OCI-LY1 (cell line): ENCODE measurements at regions not wholly inside any gene's neighbourhood (a gene's known extent, or its start where the extent isn't known, plus 50 kb on each side); places are given as distances from the start of the nearest gene placed in this dataset.

Experiments
- H2AFZ ChIP-seq: fragments of 200-600 bp; sonication (generic), shearing (Covaris generic); 2 replicates; pipeline ENCODE4 v1.6.0; 2014; ENCODE audit warnings: antibody characterized with exemption, mild to moderate bottlenecking, low read length
- H3F3A ChIP-seq: fragments of 200-600 bp; sonication (generic), shearing (Covaris generic); 2 replicates; pipeline ENCODE4 v1.6.0; 2014; ENCODE audit warnings: mild to moderate bottlenecking, antibody characterized with exemption, low read length, moderate library complexity; ENCODE audit not compliant: insufficient read depth
- H3K27ac ChIP-seq: fragments of 200-600 bp; sonication (generic); 2 replicates; pipeline ENCODE4 v1.5.1; 2014; ENCODE audit warnings: low read length, mixed run types, mild to moderate bottlenecking, low read depth; ENCODE audit not compliant: poor library complexity, severe bottlenecking
- H3K27me3 ChIP-seq: fragments of 200-600 bp; sonication (generic); 2 replicates; pipeline ENCODE4 v1.6.0; 2014; ENCODE audit warnings: antibody characterized with exemption, mild to moderate bottlenecking, low read length, moderate library complexity; ENCODE audit not compliant: insufficient read depth
- H3K36me3 ChIP-seq: fragments of 200-600 bp; sonication (generic); 2 replicates; pipeline ENCODE4 v1.6.1; 2014; ENCODE audit warnings: mild to moderate bottlenecking, antibody characterized with exemption, low read length, moderate library complexity, mixed read lengths; ENCODE audit not compliant: insufficient read depth
- H3K4me1 ChIP-seq: fragments of 200-600 bp; sonication (generic); 2 replicates; pipeline ENCODE4 v1.5.1; 2014; ENCODE audit warnings: mild to moderate bottlenecking, low read length, moderate library complexity; ENCODE audit not compliant: insufficient read depth, severe bottlenecking
- H3K4me2 ChIP-seq: fragments of 200-600 bp; sonication (generic), shearing (Covaris generic); 2 replicates; pipeline ENCODE4 v1.6.1; 2014; ENCODE audit warnings: low read length
- H3K4me3 ChIP-seq: fragments of 200-600 bp; sonication (generic); 2 replicates; pipeline ENCODE4 v1.5.1; 2014; ENCODE audit warnings: low read length, low read depth, mild to moderate bottlenecking, mixed read lengths; ENCODE audit not compliant: poor library complexity, severe bottlenecking
- H3K79me2 ChIP-seq: fragments of 200-600 bp; shearing (Covaris generic); 2 replicates; pipeline ENCODE4 v1.6.1; 2016; ENCODE audit warnings: mixed run types, low read length, mixed read lengths; ENCODE audit not compliant: insufficient read depth
- H3K9ac ChIP-seq: fragments of 200-600 bp; sonication (generic), shearing (Covaris generic); 2 replicates; pipeline ENCODE4 v1.6.1; 2014; ENCODE audit warnings: mild to moderate bottlenecking, low read length, mixed read lengths
- H3K9me2 ChIP-seq: fragments of 200-600 bp; sonication (generic), shearing (Covaris generic); 2 replicates; pipeline ENCODE4 v1.6.1; 2014; ENCODE audit warnings: low read depth, mild to moderate bottlenecking, low read length, mixed read lengths
- H3K9me3 ChIP-seq: fragments of 200-600 bp; shearing (Covaris generic); 2 replicates; pipeline ENCODE4 v1.6.1; 2014; ENCODE audit warnings: low read length, mixed read lengths
- H4K20me1 ChIP-seq: fragments of 200-600 bp; sonication (generic), shearing (Covaris generic); 2 replicates; pipeline ENCODE4 v1.6.0; 2016; ENCODE audit warnings: mild to moderate bottlenecking, low read length; ENCODE audit not compliant: insufficient read depth
- CTCF ChIP-seq: fragments of 200-600 bp; sonication (generic), shearing (Covaris generic); IDR thresholded peaks from 2 replicates; pipeline ENCODE4 v1.5.1; 2017; ENCODE audit warnings: mild to moderate bottlenecking, antibody characterized with exemption, low read length, moderate library complexity, mixed read lengths
- EZH2 ChIP-seq: fragments of 200-600 bp; sonication (generic), shearing (Covaris generic); IDR thresholded peaks from 2 replicates; pipeline ENCODE4 v1.8.0; 2017; ENCODE audit warnings: borderline replicate concordance, mixed run types, mild to moderate bottlenecking, antibody characterized with exemption, low read length, moderate library complexity, mixed read lengths

- H4K20me1 ChIP-seq, result no peaks in the 10 kb centered on the region
- H3K79me2 ChIP-seq, result no peaks in the 10 kb centered on the region
- no peaks in the 10 kb centered on the region for H3K9me2 ChIP-seq
- no peak overlapping the region for H3K4me3 ChIP-seq
- no peaks in the 10 kb centered on the region for H3K9me3 ChIP-seq
- H3K4me2 ChIP-seq, result no peak overlapping the region
- H3K4me1 ChIP-seq, result no peaks in the 10 kb centered on the region
- TF ChIP-seq EZH2, result no peak
- TF ChIP-seq CTCF, result no peak
- H2AFZ ChIP-seq, result no peak overlapping the region
- H3K9ac ChIP-seq, result no peak overlapping the region
- H3K27ac ChIP-seq, result no peak overlapping the region
- H3K36me3 ChIP-seq, result no peaks in the 10 kb centered on the region
- no peaks in the 10 kb centered on the region for H3F3A ChIP-seq
- no peaks in the 10 kb centered on the region for H3K27me3 ChIP-seq
These were observed 923.8 kb upstream of the EEF2KMT start for GRCh38 chr16:6021276-6021943.

GRCh38 chr16:6020162-6020985 lies 922.8 kb upstream of the EEF2KMT start:
- Histone ChIP-seq H2AFZ (no peak overlapping the region), H3K27ac (no peak overlapping the region), H3K4me3 (no peak overlapping the region), H3K36me3 (no peaks in the 10 kb centered on the region), H3K9me2 (no peaks in the 10 kb centered on the region), H3K4me1 (no peaks in the 10 kb centered on the region), H3K27me3 (no peaks in the 10 kb centered on the region), H4K20me1 (no peaks in the 10 kb centered on the region), H3K79me2 (no peaks in the 10 kb centered on the region), H3K4me2 (no peak overlapping the region), H3K9me3 (no peaks in the 10 kb centered on the region), H3F3A (no peaks in the 10 kb centered on the region), H3K9ac (no peak overlapping the region)
- TF ChIP-seq CTCF (no peak), EZH2 (no peak)

GRCh38 chr16:6019490-6019991 lies 921.9 kb upstream of the EEF2KMT start:
- Histone ChIP-seq H3K79me2 (no peaks in the 10 kb centered on the region), H3K36me3 (no peaks in the 10 kb centered on the region), H3K9ac (no peak overlapping the region), H2AFZ (no peak overlapping the region), H3K4me2 (no peak overlapping the region), H3K27ac (no peak overlapping the region), H3K4me3 (no peak overlapping the region), H3K27me3 (no peaks in the 10 kb centered on the region), H3K9me2 (no peaks in the 10 kb centered on the region), H4K20me1 (no peaks in the 10 kb centered on the region), H3K4me1 (no peaks in the 10 kb centered on the region), H3F3A (no peaks in the 10 kb centered on the region), H3K9me3 (no peaks in the 10 kb centered on the region)
- TF ChIP-seq EZH2 (no peak), CTCF (no peak)
